Liver (tissue), 7 donors: ENCODE measurements at regions not wholly inside any gene's neighbourhood (a gene's known extent, or its start where the extent isn't known, plus 50 kb on each side); places are given as distances from the start of the nearest gene placed in this dataset.

Experiments
- DNase-seq: peaks from one replicate; pipeline ENCODE4 v3.0.0-alpha.2; 2017; ENCODE audit warnings: low spot score
- H3K27ac ChIP-seq, 2 donors: one replicate each; pipeline ENCODE4 v1.7.0; 2013; ENCODE audit warnings: inconsistent platforms in 2 of 2, low read length in 2 of 2, control low read depth in 1 of 2, low read depth in 1 of 2, mild to moderate bottlenecking in 1 of 2
- H3K27me3 ChIP-seq, 4 donors: one replicate each; pipeline versions ENCODE4 v1.6.1 to v1.7.0; 2013; ENCODE audit warnings: low read length in 3 of 4, inconsistent platforms in 1 of 4, mild to moderate bottlenecking in 1 of 4, moderate library complexity in 1 of 4; ENCODE audit not compliant: control insufficient read depth in 4 of 4, insufficient read depth in 4 of 4
- H3K36me3 ChIP-seq, 4 donors: one replicate each; pipeline versions ENCODE4 v1.6.1 to v1.7.0; 2013; ENCODE audit warnings: low read length in 3 of 4, mild to moderate bottlenecking in 3 of 4, low read depth in 1 of 4, moderate library complexity in 1 of 4; ENCODE audit not compliant: control insufficient read depth in 4 of 4, insufficient read depth in 3 of 4
- H3K4me1 ChIP-seq, 4 donors: one replicate each; pipeline versions ENCODE4 v1.6.1 to v1.7.0; 2013; ENCODE audit warnings: low read length in 3 of 4, mild to moderate bottlenecking in 3 of 4, moderate library complexity in 1 of 4; ENCODE audit not compliant: control insufficient read depth in 4 of 4, insufficient read depth in 4 of 4
- H3K4me3 ChIP-seq, 3 donors: one replicate each; pipeline versions ENCODE4 v1.6.1 to v1.7.0; 2013; ENCODE audit warnings: low read length in 3 of 3, control low read depth in 1 of 3, low read depth in 1 of 3, mild to moderate bottlenecking in 1 of 3
- H3K9ac ChIP-seq, 2 donors: one replicate each; pipeline ENCODE4 v1.7.0; 2013; ENCODE audit warnings: low read length in 2 of 2, mild to moderate bottlenecking in 2 of 2, moderate library complexity in 2 of 2, control low read depth in 1 of 2, low read depth in 1 of 2
- H3K9me3 ChIP-seq, 4 donors: one replicate each; pipeline versions ENCODE4 v1.6.1 to v1.7.0; 2013; ENCODE audit warnings: low read length in 3 of 4; ENCODE audit not compliant: control insufficient read depth in 4 of 4
- EGR1 ChIP-seq, 2 donors: IDR thresholded peaks; 2 replicates each; pipeline ENCODE4 v1.6.1; 2016 to 2018; ENCODE audit warnings: antibody characterized with exemption in 2 of 2, low read depth in 2 of 2
- FOXA1 ChIP-seq: IDR thresholded peaks from 2 replicates; pipeline ENCODE4 v1.6.1; 2016; ENCODE audit warnings: antibody characterized with exemption
- FOXA2 ChIP-seq: IDR thresholded peaks from 2 replicates; pipeline ENCODE4 v1.6.1; 2016; ENCODE audit warnings: antibody characterized with exemption
- GABPA ChIP-seq, 2 donors: IDR thresholded peaks in 1 of 2; conservative IDR thresholded peaks in 1 of 2; 2 replicates each; pipeline ENCODE4 v1.6.1; 2016; ENCODE audit warnings: antibody characterized with exemption in 2 of 2, mild to moderate bottlenecking in 1 of 2, moderate library complexity in 1 of 2
- HNF4A ChIP-seq, 2 donors: conservative IDR thresholded peaks; 2 replicates each; pipeline ENCODE4 v1.6.1; 2016; ENCODE audit warnings: antibody characterized with exemption in 2 of 2, mild to moderate bottlenecking in 2 of 2
- HNF4G ChIP-seq: IDR thresholded peaks from 2 replicates; pipeline ENCODE4 v1.6.1; 2016; ENCODE audit warnings: antibody characterized with exemption
- JUND ChIP-seq, 2 donors: IDR thresholded peaks; 2 replicates each; pipeline ENCODE4 v1.6.1; 2016; ENCODE audit warnings: antibody characterized with exemption in 2 of 2
- NR2F2 ChIP-seq: IDR thresholded peaks from 2 replicates; pipeline ENCODE4 v1.6.1; 2016; ENCODE audit warnings: antibody characterized with exemption
- RAD21 ChIP-seq, 2 donors: IDR thresholded peaks; 2 replicates each; pipeline ENCODE4 v1.6.1; 2016; ENCODE audit warnings: antibody characterized with exemption in 2 of 2, mild to moderate bottlenecking in 2 of 2
- REST ChIP-seq: IDR thresholded peaks from 2 replicates; pipeline ENCODE4 v1.6.1; 2016; ENCODE audit warnings: antibody characterized with exemption, mild to moderate bottlenecking
- RXRA ChIP-seq, 2 donors: IDR thresholded peaks; 2 replicates each; pipeline ENCODE4 v1.6.1; 2017 to 2018; ENCODE audit warnings: antibody characterized with exemption in 2 of 2, mild to moderate bottlenecking in 1 of 2
- SP1 ChIP-seq: IDR thresholded peaks from 2 replicates; pipeline ENCODE4 v1.6.1; 2018; ENCODE audit warnings: antibody characterized with exemption, mild to moderate bottlenecking
- TAF1 ChIP-seq: conservative IDR thresholded peaks from 2 replicates; pipeline ENCODE4 v1.6.1; 2016; ENCODE audit warnings: antibody characterized with exemption, mild to moderate bottlenecking
- ZBTB33 ChIP-seq: IDR thresholded peaks from 2 replicates; pipeline ENCODE4 v1.6.1; 2016; ENCODE audit warnings: antibody characterized with exemption
- WGBS: extraction: QIAGEN DNeasy Blood & Tissue Kit; methylation state at CpG from one replicate; pipeline ENCODE4 v1.1.7; 2013; 5-methylcytosine and 5-hydroxymethylcytosine counted together
- TF ChIP-seq, protein P1 (sequence below): IDR thresholded peaks from 2 replicates; pipeline ENCODE4 v1.6.1; 2016; ENCODE audit warnings: antibody characterized with exemption
- TF ChIP-seq, protein P2 (sequence below): IDR thresholded peaks from 2 replicates; pipeline ENCODE4 v1.6.1; 2016; ENCODE audit warnings: antibody characterized with exemption
- donor health status: healthy.
- donor health status: healthy.
- donor health status: healthy.
- donor health status: healthy.

- Histone ChIP-seq H3K4me3 (no peak overlapping the region), H3K9ac (no peak overlapping the region), H3K9me3 (peaks cover 0 to 2% (median 0%) of the 10 kb centered on the region in 4 donors), H3K36me3 (no peaks in the 10 kb centered on the region), H3K27ac (no peak overlapping the region), H3K27me3 (no peaks in the 10 kb centered on the region), H3K4me1 (no peaks in the 10 kb centered on the region)
- no peak for DNase-seq
- TF ChIP-seq SP1 (no peak), RXRA (IDR thresholded peaks at IDR 0.05) (no peak), FOXA2 (no peak), EGR1 (IDR thresholded peaks at IDR 0.05; ENCODE audit: low read depth in 2 of 2) (no peak), ZBTB33 (no peak), HNF4A (conservative IDR thresholded peaks at IDR 0.05) (no peak), TAF1 (no peak), REST (no peak), NR2F2 (no peak), JUND (IDR thresholded peaks at IDR 0.05) (no peak), GABPA (IDR thresholded peaks at IDR 0.05 in 1 of 2, conservative IDR thresholded peaks at IDR 0.05 in 1 of 2) (no peak), RAD21 (IDR thresholded peaks at IDR 0.05) (no peak), FOXA1 (no peak), HNF4G (no peak)
- TF ChIP-seq, protein P1, sequence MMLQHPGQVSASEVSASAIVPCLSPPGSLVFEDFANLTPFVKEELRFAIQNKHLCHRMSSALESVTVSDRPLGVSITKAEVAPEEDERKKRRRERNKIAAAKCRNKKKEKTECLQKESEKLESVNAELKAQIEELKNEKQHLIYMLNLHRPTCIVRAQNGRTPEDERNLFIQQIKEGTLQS, result no peak
- 79% methylated on average over 4 of the region's 4 CpGs for WGBS
These were observed 269.0 kb downstream of the ZNF621 start for GRCh38 chr3:40793730-40794129.

DNA sequence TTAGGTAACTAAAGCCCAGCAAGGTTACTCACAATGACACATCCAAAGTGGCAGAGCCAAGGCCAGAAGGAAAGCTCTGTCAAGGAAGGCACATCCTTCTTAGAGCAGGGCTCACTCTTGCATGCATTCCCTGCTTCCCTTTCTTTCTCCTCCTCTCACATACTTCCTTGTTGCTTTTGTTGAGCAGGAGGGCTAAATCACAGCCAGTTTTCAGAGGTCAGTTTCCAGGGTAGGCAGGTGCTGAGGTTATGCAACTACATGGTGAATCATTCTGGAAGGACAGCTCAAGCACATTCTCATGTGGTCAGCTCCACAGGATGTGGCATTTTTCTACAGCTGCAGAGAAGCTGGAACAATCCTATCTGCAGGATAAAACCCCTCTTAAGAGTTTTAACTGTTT lies 275.6 kb downstream of the ZNF621 start:
- no peak for DNase-seq
- H3K27ac ChIP-seq, result no peak overlapping the region
- H3K27me3 ChIP-seq, result no peaks in the 10 kb centered on the region
- no peaks in the 10 kb centered on the region for H3K9me3 ChIP-seq
- H3K4me3 ChIP-seq, result no peak overlapping the region
- H3K9ac ChIP-seq, result no peak overlapping the region
- no peaks in the 10 kb centered on the region for H3K4me1 ChIP-seq
- H3K36me3 ChIP-seq, result no peaks in the 10 kb centered on the region
- TF ChIP-seq RXRA (IDR thresholded peaks at IDR 0.05) (peak in 1 of 2 donors; percentile 7), RAD21 (IDR thresholded peaks at IDR 0.05) (no peak)
- TF ChIP-seq, protein P2, sequence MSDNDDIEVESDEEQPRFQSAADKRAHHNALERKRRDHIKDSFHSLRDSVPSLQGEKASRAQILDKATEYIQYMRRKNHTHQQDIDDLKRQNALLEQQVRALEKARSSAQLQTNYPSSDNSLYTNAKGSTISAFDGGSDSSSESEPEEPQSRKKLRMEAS, result peak; percentile 72
